NCI-H2171 treated with DMSO at 0.1 percent for 48 hours (cell line): ENCODE measurements at regions not wholly inside any gene's neighbourhood (a gene's known extent, or its start where the extent isn't known, plus 50 kb on each side); places are given as distances from the start of the nearest gene placed in this dataset.
A peak's percentile ranks its signal among the peaks of the same experiment; 100 is the strongest.

ENCODE experiments used
- DNase-seq: peaks from one replicate; lab custom pipeline; 2025; lab: John Stamatoyannopoulos, UW

DNA sequence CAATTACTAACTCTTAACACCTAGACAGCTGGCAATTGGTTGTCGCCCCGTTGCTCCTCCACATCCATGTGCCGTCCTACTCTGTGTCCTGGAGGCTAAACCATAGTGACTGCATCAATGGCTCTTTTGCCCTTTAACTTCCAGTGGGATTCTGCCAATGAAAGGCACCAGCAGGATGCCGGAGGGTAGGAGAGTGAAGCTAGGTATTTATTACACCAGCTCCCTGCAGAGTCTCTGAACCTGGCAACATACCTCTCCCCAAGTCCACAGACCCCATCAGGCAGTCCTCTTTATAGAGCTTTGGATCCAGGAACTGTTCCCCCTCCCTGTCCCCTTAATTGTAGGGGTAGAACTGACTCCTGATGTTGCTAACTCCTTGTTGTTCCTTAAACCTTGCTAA lies 426.8 kb downstream of the HNRNPD start:
- no peak for DNase-seq

DNA sequence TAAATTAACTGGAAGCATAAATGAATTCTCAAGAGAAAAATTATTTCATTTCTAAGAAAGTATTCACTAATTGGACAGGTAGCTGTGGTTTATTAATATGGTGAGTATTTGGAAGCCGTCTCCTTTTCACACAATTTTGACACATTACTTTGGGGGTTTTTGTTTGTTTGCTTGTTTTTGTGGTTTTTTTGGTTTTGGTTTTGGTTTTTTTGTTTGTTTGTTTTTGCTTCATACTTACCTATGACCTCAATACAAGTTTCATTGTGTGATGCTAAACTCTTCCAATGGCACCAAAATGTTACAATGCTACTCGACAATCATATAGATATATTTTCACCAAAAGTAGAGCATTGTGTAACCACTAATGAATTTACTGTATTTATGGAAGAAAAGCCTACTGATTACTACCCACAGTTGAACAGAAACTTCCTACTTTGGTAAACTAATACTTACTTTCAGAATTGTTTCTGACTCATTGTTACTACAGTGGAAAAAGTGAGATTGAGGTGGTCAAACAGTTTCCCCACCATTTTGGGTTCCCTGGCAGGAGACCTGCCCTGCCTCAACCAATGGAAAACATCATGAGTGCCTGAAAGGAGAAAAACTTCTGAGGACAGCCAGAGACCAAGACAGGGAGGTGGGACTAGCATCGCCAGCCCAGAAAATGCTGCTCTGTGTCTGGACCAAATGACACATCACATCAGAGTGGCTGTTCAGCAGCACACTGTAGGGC lies 443.1 kb downstream of the HNRNPD start:
- no peak for DNase-seq

DNA sequence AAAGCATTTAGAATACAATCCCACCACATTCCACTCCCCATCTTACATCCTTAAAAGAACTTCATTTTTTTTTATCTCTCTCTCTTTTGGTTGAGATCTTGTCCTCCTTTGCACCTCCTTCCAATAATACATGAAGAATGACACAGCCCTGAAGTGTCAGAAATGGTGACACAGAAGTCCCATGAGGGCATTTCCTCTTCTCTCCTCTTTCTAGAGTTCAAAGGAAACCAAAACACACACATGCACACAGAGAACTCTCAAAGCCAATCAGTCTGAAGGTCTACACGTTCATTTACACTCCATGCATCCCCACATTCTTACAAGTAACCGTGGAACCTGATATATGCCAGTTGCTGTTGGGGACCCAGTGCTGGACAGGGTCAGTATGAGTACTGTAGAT lies 450.7 kb downstream of the HNRNPD start:
- no peak for DNase-seq

DNA sequence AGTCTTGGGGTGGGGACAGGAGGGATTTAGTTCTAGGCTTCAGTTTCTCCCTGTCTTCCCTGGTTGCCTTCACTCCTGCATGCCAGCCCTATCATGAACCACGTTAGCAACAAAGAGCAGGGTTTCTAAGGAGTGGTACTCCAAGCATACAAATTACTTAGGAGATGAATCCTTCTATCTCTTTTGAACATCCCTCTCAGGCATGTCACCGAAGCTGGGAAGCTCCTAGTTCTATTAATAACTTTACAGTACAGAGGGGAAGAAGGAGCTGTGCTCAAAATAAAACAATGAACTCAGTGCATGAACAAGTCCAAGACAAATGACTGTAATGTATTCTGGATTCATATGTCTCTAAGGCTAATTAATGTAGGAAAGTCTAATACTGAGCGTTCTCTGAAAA lies 450.6 kb upstream of the RASGEF1B start:
- no peak for DNase-seq

DNA sequence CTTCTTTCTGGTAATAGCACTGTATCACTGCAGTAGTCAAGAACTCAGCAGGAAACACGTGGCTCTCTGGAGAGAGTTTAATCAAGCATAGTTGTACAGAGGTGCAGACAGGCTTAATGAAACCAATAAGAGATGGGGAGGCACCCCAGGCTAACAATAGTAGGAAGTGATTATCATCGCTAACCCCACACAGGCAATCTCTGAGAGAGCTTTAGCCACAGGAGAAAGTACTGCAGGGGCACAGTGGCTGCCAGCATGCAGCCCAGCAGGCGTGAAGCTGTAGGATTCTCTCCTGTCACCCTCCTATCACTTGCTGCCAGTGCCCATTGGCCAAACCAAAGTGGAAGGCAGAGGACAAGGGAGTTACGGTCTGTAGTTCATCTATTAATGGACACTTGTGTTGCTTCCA lies 450.0 kb upstream of the RASGEF1B start:
- DNase-seq, result no peak

DNA sequence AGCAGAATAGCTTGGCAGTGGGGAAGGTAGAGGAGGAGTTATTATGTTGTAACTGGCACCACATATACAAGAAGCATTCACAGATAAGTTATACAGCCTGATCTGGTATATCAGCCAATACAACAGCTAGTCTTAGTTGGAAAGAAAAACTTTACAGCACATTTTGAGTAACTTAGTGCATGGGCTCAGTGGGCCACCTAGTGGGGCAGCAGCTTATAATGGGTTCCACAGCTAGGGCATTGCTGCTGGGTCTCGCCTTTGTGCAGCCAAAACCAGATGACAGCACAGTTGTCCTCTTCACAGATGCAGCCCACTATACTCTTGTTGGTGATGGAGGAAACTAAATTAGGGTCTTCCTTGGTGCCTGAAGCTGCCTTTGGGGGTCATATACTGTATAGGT lies 448.1 kb upstream of the RASGEF1B start:
- DNase-seq, result no peak

DNA sequence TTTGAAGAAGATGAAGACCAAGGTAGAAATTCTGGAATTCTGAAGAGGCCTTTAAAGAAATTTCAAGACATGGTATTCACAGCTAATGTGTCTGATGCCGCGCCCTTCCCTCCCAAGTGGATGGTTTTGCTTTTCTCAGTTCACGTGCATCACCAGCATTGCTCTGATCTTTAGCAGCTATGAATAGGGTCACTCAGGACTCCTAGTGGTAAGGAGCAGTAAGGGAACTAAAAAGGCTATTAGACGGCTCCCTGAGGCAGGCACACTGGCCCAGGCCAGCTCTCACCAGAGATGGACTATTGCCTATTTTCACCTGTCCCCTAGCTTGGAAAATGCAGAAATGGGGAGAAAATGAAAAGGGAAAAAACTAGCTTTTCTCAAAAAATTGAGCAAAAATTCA lies 447.5 kb upstream of the RASGEF1B start:
- peak; percentile 2 for DNase-seq

DNA sequence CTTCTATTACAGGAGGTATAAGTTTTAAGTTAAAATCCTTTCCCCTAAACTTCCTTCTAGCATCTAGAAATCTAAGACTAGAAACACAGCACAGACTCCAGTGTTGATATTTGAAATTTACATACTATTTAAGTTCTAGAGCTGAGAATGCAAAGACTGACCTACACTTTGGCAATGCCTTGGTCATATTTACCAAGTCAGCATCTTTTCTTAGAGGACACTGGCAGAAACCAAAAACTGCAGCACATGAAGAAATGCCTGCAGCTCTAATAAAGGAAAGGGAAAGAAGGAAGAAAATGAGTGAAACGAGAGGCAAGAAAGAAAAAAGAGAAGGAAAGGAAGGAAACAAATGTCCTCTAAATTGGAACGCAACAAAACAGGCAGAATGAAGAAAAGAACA lies 443.7 kb upstream of the RASGEF1B start:
- DNase-seq, result no peak

DNA sequence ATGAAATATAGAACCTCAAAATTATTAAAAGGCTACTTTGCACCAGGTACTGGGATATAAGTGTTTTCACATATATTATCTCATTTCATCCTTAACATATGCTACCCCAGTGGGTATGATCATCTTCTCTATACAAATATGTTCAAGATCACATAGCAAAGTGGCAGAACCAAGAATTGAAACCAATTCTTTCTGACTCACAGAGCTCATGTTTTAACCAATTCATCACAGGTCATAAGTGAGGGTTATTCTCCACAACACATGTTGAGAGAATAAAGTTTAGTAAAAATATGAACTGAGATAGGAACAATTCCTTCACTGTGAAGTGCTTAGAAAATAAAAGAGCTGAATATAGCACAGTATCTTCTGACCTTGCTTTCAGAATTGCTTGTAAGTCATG lies 442.9 kb upstream of the RASGEF1B start:
- DNase-seq, result no peak

DNA sequence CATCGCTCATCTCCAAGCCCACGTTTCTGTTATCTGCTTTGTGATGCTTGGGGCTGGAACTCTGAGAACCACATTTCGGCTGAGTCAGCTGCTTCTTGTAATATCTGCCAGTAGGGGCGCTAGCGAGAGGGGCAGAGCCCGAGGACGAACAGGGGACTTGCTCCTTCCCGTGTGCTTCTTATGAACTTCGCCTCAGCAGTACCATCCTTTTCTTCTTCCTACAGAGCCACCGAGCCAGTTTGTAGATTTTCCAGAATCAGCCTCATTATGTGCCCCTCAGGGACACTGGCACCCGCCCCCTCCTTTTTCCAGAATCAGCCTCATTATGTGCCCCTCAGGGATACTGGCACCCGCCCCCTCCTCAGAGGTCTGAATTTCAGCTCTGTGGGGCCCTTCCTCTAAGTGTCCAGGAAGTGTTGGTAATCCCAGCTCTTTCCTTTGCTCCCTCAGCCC lies 441.7 kb upstream of the RASGEF1B start:
- peak; percentile 53 for DNase-seq

DNA sequence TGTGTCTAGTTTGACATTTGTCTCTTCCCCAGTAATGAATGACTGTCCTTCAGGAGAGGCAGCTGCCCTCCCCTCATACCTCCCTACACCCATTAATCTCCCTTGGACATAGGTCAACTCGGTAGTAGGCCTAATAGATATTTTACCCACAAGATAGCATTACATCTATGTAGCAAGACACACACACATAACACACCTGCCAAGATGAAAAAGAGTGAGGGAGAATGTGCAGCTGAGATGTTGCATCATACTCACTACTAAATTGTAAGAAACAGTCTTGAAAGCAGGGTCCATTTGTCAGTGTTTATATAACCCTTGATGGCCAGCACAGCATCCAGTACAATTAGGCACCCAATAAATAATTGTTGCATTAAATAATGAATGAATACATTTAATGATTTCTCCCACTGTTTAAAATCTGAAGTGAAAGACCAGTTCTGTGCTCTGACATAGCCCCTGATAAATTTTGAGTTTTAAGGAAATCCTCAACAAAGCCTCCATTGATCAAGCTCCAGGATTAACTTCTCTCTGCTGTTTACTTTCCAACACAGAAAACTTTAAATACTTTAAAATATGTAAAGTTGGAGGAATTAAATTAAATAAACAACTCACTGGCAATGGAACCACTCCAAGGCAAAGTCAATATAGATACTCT lies 440.8 kb upstream of the RASGEF1B start:
- no peak for DNase-seq

DNA sequence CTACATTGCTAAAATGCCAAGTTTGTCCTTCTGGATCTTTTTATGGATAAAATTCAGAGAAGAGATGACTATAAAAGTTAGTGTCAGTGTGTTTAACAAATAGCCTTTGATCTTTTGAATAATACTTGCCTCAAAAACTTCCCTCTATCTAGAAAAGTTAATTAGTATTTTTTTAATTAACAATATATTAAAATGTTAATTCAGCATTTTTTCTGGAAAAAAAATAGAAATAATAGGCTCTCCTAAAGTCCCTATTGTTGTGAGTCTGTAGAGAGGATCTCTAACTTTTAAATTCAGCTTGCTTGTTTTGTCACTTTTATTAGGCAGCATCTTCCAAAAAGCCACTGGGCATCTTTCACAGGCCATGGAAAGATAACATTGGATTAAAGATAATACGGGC lies 435.2 kb upstream of the RASGEF1B start:
- no peak for DNase-seq

DNA sequence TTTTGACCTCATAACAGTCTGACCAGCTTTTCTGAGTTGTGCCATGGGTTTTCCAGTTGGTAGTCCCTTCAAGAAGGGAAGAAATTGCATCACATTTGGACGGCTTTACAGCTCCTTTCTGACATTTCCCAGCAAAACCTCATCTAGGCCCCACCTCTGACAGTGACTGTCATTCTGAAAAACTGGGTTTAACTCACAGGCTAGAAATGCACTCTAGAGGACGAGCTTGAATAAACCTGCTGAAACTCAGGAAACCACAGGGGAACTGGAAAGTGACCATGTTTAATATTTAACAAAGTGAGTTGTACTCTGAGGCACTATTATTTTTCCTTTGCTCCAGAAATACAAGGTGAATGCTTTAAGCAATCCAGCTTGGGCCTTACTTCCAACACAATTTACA lies 434.3 kb upstream of the RASGEF1B start:
- no peak for DNase-seq

DNA sequence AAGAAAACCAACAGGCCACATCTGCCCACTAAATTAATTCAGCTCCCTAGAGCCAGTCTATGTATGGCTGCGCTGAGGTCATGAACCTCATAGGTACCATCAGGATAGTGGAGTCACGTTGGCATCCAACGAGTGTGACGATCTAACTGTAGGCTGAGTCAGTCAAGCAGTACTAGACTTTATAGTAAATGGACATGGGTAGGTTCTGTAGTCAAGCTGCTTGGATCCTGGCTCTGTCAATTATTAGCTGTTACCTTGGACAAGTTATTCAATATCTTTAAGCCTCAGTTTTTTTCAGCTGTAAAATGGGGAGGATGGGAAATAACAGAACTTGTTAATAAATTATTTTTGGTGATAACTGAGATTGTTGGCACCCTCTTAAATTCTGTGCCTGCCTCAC lies 432.4 kb upstream of the RASGEF1B start:
- DNase-seq, result no peak

DNA sequence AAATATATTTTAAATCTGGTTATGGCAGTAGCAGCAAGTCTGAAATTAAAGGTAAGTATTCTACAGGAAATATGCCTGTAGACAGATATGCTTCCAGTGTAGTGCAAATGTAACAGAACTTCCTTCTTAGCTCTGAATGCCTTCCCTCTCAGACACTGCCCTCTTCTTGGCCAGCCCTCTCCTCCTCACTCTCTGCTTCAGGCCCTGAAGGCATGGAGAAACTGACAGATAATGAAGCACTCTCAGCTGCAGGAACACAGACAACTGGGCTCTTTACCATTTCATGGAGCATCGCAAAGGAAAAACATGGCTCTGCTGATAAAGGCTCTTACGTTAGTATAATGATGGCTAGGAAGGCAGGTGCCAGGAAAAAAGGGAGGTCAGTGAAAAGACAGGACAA lies 431.5 kb upstream of the RASGEF1B start:
- no peak for DNase-seq

DNA sequence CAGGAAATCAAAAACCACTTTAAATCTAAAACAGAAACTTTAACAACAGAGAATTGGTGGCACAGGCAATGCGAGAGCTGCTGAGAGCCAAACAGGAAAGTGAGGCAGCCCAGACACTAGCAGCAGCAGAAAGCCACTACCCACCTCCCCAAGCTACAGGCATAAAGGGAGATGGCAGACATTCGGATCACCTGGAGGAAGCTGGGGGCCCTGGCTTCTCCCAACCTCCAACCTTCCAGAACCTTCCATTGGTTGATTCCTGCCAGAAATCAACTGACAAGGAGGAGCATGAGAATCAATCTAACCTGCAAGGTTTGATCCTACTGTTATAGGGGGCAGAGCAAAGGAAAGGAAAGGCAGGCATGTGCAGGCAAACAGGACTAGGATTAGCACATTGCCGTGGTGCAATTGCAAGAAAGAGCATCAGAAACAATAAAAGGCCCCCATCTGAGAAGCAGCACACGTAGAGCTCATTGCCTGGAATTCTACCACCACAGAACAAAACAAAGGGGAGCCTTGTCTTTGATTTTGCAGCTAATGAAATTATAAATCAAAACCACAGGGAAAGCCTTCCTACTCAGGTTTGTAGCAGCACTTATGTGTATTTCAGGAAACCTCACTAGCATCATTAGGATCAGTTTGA lies 427.3 kb upstream of the RASGEF1B start:
- no peak for DNase-seq

DNA sequence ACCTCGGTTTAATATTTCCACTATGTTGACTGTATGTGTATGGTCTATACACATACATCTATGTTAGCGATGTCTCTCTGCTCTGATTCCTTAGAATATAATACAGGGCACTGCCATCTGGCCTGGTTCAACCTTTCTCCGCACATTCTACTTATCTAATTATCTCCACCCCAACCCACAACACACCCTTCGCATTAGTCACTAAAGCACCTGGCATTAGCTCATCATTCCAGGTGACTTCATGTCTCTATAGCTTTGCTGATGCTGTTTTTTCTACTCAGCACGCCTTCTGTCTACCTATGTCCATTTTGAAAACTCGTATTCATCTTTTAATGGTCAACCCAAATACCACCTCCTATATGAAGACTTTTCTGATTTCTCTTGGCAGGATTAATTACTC lies 425.2 kb upstream of the RASGEF1B start:
- DNase-seq, result peak; percentile 82

DNA sequence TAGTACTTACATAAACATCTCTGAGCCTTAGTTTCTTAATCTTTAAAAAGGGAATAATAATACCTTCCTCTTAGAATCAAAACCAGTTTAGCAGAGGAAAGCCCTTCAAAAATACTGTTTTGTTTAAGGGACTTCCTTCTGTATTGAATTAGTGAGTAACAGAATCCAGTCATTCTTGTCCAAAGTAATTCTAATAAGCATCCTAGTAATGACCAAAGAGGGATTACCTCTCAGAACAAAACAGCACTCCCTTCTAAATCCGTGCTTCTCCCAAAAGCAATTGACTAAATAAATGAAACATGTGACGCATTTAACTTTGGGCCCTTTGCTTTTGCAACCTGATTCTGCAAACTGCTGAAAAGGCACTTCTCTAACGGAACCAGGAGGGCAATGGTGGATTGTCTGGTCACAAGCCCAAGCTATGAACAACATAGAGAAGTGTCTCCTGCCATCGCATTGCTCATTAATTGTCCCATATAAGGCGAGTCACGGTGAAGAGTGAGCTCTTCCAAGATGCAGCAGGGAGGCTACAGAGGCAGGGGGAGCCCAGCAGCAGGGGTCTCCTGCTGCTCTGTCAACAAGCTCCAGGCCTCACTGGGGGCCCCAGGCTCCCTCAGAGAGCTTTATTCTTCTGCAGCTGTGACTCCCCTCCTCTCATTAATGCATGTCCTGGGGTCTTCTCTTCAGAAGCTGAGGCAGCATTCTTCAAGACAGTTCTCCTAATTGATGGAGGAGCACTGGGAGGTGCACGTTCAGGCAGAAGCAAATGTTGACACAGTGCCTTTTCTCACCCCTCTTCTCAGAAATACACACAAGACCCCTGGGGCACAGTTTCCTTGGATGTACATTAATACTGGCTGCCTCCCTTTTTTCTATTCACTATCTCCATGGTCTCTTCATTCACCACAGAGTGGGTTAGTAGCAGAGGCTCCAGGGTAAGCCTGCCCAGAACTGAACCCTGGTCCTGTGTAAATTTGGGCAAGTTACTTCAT lies 419.6 kb upstream of the RASGEF1B start:
- no peak for DNase-seq

DNA sequence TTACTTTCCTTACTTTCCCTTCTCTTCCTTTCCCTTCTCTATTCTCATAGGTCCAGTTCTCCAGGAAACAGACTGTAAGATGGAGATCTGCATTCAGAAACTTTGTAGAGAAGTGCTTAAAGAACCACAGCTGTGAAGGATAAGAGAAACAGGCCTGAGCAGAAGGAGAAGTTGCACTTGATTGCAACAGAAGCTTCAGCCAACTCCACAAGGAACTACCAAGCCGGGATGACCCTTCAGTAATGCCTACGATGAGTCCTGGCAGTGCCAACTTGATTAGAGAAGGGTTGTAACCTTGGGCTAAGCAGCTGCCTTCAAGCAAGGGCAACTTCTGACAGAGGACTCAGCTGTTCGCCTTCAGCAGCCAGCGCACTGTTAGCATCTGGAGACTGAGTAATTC lies 413.3 kb upstream of the RASGEF1B start:
- DNase-seq, result no peak

DNA sequence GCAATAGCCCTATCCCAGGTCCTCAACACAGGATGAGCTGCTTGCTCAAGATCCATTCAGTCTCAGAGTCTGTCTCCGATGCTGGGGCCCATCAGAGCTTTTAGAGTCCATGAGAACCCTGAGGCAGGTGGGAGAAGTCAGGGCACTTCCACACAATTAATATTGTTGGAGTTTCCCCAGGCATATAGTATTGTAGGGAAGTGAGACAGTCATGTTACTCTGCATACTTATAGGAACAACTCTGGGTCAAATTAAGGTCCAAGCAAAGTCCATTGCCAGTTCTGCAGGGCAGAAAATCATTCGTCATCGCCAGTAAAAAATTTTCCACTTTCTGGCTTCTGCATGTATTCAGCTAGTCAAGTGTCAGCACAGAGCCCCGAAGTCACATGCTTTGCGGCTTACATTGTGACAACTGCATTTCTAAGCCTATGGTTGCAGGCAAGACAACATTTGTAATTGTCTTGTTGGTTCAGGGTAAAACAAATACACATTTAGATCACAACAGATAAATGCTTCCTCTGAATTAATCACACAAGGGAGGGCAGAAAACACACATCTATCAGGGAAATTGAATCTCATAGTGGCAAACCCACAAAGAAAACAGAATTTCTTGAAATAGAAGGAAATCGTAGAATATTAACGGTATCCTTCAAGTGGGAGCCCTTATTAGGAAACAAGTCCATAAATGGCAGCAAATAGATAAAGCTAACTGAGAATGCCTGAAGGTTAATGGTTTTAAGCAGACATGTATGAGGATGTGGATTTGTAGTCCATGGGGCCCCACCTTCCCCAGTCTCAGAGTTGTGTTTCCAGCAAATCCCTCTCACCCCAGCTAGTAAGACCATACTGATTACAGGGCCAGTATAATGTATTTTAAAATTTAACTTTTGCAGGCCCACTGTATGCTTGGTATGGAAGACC lies 412.1 kb upstream of the RASGEF1B start:
- DNase-seq, result no peak

DNA sequence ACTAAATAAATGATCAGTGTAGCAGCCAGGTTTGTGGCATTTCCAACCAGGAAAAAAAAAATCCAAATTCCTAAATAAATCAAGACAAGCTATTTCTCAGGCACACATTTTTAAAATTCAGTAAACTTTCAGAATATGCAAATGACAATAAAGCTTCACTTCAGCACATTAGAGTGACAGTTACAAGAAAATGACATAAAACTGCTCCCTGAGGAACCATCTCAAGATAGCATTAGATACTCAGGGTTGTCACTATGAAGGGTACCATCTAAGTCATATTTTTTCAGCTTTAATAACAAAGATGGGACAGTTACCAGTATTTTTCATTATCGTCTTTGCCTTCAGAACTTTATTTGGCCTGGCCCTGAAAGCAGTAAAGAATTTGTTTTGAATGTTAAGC lies 411.3 kb upstream of the RASGEF1B start:
- no peak for DNase-seq
